GM12891 (cell line): ENCODE measurements at regions not wholly inside any gene's neighbourhood (a gene's known extent, or its start where the extent isn't known, plus 50 kb on each side); places are given as distances from the start of the nearest gene placed in this dataset.

Experiments used
- DNase-seq: peaks from one replicate; pipeline ENCODE4 v3.0.0; 2011; ENCODE audit warnings: low spot score; ENCODE audit not compliant: insufficient read length
- FAIRE-seq: peaks from 2 replicates; lab custom pipeline; 2011; peaks lifted over from hg19 to GRCh38; lab: Jason Lieb, UNC
- PAX5 ChIP-seq: IDR thresholded peaks from 2 replicates; pipeline ENCODE4 v1.6.1; 2011; ENCODE audit warnings: low read length, moderate library complexity, mild to moderate bottlenecking; ENCODE audit not compliant: insufficient read depth, severe bottlenecking
- POLR2A ChIP-seq: IDR thresholded peaks from 2 replicates; pipeline ENCODE4 v1.6.1; 2011; ENCODE audit warnings: low read depth, low read length, control low read depth
- POLR2AphosphoS5 ChIP-seq: IDR thresholded peaks from 2 replicates; pipeline ENCODE4 v1.6.1; 2011; ENCODE audit warnings: low read depth, low read length, control low read depth
- POU2F2 ChIP-seq: IDR thresholded peaks from 2 replicates; pipeline ENCODE4 v1.6.1; 2011; ENCODE audit warnings: low read depth, mild to moderate bottlenecking, control low read depth, low read length, moderate library complexity
- SPI1 ChIP-seq: IDR thresholded peaks from 2 replicates; pipeline ENCODE4 v1.6.1; 2011; ENCODE audit warnings: low read depth, low read length, control low read depth
- TAF1 ChIP-seq: IDR thresholded peaks from 2 replicates; pipeline ENCODE4 v1.6.1; 2011; ENCODE audit warnings: low read depth, low read length, control low read depth

DNA sequence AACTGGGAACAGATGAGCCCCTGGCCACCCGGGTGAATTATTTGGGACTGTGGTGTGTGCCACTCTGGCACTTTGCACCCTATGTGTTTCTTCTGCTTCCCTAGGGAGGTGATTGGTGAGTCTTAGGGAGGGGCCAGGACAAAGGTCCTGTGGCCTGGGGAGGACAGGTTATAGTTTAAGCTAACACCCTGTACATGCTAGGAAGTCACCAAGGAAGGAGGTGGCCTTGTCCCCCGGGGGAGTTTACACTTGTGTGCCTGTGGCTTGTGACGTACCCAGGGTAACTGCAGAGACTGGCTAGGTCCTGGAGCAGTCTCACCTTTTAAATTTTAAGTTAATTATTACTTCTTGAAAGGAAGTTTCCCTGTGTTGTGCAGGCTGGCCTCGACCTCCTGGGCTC lies 196.2 kb downstream of the BAMBI start:
- FAIRE-seq = no peak
- TF ChIP-seq POLR2AphosphoS5 = no peak
- no peak for TF ChIP-seq POU2F2
- TF ChIP-seq POLR2A = no peak
- TF ChIP-seq PAX5 = no peak
- no peak for TF ChIP-seq SPI1
- TF ChIP-seq TAF1 = no peak
- DNase-seq = no peak

DNA sequence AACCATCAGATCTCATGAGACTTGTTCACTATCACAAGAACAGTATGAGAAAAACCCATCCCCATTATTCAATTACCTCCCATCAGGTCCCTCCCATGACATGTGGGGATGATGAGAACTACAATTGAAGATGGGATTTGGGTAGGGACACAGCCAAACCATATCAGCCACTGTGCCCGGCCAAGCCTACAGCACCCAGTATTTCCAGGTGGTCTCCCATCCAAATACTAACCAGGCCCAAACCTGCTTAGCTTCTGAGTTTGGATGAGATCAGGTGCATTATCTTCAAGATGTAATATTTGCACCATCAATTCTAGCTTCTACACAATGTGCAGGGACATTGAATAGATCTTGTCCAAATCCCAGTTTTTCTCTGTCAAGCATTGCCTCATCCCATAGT lies 196.9 kb downstream of the BAMBI start:
- DNase-seq (no peak), FAIRE-seq (no peak)
- TF ChIP-seq TAF1 (no peak), POU2F2 (no peak), POLR2AphosphoS5 (no peak), SPI1 (no peak), PAX5 (no peak), POLR2A (no peak)

GRCh38 chr10:28875549-28876081 lies 198.3 kb downstream of the BAMBI start:
- TF ChIP-seq POLR2A (no peak), POU2F2 (no peak), TAF1 (no peak)
- no peak for DNase-seq
- no peak for FAIRE-seq

DNA sequence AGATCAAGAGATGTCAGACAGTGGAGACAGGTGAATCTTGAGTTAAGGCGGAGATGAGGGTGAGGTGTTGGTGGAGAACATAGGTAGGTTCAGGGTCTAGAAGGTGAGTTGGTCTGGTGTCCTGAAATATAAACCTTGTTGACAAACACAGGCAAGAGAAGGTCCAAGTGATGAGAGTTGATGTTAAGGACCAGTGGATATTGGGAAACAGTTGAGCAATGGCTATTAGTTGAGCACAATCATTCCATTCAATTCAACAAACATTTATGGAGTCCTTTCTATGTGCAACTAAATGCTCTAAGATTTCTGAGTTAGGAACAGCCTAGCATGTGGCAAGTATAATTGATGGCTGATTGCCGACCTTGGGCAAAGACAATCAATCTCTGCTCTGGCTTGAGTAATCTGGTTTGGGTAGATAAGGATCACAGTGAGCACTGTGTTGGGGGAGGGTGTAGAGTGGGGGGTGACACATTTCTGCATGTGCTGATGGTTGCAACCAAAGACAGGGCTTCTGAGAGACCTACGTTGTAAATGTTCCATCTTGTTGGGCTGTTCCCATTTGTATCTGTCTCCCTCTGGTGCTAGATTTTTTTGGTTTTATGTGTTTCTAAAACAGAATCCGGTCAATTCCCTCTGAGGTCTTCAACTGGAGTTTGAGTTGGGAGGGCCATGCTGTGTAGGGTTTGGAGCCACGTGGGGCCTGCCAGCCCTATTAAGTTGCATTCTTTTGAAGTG lies 201.1 kb downstream of the BAMBI start:
- FAIRE-seq (no peak), DNase-seq (no peak)
- no peak for TF ChIP-seq POLR2A

DNA sequence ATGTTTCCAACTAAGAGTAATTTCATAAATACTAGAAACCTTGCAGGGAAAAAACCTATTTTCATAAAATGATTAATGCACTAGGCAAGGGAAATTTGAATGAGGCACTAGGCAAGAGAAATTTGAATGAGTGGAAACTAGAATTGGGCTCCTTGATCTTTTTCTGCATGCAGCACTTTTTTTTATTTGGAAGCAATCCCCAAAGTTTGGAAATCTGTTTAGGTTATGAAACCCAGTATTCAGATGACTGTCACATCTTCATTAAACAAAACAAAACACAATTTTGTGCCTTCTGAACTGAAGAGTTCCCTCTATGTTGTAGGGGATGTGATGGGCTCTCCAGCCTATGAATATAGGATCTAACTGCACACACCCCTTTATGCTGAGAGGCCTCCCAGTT lies 201.9 kb downstream of the BAMBI start:
- no peak for DNase-seq
- FAIRE-seq = no peak
- no peak for TF ChIP-seq POU2F2
- TF ChIP-seq POLR2A = no peak
- TF ChIP-seq TAF1 = no peak
- no peak for TF ChIP-seq POLR2AphosphoS5
- no peak for TF ChIP-seq PAX5
- no peak for TF ChIP-seq SPI1

GRCh38 chr10:28879875-28880682 lies 202.8 kb downstream of the BAMBI start:
- FAIRE-seq (no peak), DNase-seq (no peak)
- no peak for TF ChIP-seq POLR2A
- TF ChIP-seq PAX5 = no peak
- no peak for TF ChIP-seq TAF1
- no peak for TF ChIP-seq POU2F2
- TF ChIP-seq SPI1 = no peak
- TF ChIP-seq POLR2AphosphoS5 = no peak

DNA sequence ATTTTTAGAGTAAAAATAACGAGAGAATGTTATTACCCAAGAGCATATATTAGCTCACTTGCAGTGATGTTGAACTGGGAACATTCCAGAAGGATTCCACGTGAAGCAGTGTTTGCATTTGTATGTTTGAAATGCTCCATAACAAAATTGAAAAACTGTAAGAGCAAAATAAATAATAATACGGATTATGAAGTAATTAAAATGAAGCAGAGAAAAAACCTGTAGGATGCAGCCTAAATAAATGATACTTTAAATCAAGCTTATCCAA lies 203.3 kb downstream of the BAMBI start:
- TF ChIP-seq PAX5 = no peak
- no peak for TF ChIP-seq SPI1
- no peak for TF ChIP-seq POU2F2
- no peak for TF ChIP-seq POLR2A
- no peak for TF ChIP-seq POLR2AphosphoS5
- TF ChIP-seq TAF1 = no peak
- no peak for DNase-seq
- no peak for FAIRE-seq

DNA sequence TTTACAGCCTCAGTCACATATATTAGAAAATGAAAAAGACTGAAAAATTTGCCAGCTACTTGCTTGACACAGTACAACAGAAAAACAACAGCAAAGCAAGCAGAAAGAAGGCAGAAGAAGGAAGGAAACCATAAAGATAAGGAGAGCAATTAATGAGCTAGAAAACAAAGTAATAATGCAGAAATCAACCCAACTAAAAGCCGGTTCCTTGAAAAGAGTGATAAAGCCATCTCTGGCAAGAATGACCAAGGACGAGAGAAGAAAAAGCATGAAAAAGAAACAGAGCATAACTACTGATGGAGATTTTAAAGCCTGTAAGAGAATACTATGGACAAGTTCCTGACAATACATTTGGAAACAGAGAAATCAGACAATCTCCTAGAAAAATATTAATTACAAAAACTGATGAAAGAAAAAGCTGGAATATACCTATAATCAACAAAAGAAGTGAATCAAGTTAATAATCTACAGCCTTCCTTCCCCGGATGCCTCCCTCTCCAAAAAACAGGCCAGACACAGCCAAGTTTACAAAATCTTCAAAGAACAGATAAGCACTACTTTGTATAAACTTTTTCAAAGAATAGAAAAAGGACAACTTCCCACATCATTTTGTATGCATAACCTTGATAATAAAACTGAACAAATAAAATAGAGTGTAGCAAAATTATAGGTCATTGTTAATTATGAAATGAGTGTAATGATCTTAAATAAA lies 204.0 kb downstream of the BAMBI start:
- FAIRE-seq = no peak
- no peak for DNase-seq
- TF ChIP-seq POLR2A = no peak
- no peak for TF ChIP-seq TAF1
- no peak for TF ChIP-seq PAX5
- TF ChIP-seq SPI1 = no peak
- TF ChIP-seq POLR2AphosphoS5 = no peak
- TF ChIP-seq POU2F2 = no peak

GRCh38 chr10:28883741-28884423 lies 206.6 kb downstream of the BAMBI start:
- FAIRE-seq (no peak), DNase-seq (no peak)
- TF ChIP-seq TAF1 = no peak
- TF ChIP-seq SPI1 = no peak
- TF ChIP-seq POU2F2 = no peak
- TF ChIP-seq POLR2AphosphoS5 = no peak
- no peak for TF ChIP-seq POLR2A
- no peak for TF ChIP-seq PAX5
